NCI-H69 (cell line): ENCODE measurements at regions not wholly inside any gene's neighbourhood (a gene's known extent, or its start where the extent isn't known, plus 50 kb on each side); places are given as distances from the start of the nearest gene placed in this dataset.
"Not testable (repeated sequence)": the region's sequence is repeated elsewhere in the genome, so short reads cannot be mapped to it uniquely, and the experiment has no call there.

Source experiments
- DNase-seq: peaks from one replicate; lab custom pipeline; 2025; lab: John Stamatoyannopoulos, UW

DNA sequence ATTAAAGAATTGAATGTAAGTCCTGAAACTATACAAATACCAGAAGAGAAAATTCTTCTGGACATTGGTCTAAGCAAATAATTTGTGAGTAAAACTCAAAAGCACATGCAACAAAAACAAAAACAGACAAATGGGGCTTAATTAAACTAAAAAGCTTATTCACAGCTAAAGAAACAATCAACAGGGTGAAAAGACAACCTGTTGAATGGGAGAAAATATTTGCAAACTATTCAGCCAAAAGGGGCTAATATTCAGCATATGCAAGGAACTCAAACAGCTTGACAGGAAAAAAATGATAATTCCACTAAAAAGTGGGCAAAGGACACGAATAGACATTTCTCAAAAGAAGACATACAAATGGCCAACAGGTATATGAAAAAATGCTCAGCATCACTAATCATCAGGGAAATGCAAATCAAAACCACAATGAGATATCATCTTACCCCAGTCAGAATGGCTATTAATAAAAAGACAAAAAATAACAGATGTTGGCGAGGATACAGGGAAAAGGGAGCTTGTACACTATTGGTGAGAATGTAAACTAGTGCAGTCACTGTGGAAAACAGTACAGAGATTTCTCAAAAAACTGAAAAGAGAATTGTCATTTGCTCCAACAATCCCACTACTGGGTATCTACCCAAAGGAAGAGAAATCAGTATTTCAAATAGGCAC is 177.5 kb upstream of the RTL1 start:
- DNase-seq: no peak

DNA sequence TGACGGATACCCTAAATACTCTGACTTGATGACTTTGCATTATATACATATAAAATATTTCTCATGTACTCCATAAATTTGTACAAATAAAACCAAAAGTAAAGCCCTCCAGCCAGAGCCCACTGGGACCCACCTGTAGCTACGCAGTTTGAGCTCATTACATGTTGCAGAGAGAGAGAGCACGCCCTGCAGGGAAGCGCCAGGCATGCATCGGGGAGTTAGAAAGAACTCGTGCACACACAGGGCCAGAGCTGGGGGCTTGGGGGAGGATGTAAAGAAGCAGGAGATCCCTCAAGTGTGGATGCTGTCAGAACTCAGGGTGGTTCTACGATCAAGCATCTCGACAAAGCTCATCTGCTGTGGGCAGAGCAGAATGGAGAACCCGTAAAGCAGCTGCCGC is 178.5 kb upstream of the RTL1 start:
- no peak for DNase-seq

DNA sequence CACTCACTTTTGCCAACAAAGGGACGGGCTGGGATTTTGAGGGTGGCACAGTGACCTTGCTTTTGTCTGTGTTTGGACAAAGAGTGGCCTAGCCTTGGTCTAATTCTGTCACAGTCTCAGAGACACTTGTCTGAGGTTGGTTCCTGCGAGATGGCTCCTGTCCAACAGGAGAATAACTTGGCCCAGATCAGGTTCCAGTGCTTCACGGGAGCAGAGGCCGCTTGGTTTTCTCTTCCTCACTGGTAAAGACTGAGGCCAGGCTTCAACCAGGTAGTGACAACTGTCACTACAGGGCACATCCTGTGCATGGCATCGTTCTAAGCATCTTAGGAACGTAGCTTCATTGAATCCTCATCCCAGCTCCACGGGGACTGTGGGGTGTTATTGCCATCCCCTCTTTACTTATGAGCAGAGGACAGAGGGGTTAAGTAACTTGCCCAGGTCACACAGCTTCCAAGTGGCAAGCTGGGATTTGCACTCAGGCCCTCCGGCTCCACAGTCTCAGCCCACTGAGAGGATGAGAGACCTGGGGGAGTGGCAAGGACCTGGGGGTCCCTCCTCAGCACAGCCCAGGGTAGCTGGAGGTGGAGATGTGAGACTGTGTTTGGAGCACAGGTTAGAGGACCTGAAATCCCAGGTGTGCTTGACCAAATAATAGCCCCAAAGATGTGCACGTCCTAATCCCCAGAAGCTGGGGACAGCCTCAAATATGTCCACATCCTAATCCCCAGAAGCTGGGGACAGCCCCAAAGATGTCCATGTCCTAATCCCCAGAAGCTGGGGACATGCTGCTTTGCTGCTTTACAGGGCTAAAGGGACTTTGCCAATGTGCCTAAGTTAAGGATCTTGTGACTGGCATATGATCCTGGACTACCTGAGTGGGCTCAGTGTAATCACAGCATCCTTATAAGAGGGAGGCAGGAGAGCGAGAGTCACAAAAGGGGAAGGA is 179.2 kb upstream of the RTL1 start:
- no peak for DNase-seq

DNA sequence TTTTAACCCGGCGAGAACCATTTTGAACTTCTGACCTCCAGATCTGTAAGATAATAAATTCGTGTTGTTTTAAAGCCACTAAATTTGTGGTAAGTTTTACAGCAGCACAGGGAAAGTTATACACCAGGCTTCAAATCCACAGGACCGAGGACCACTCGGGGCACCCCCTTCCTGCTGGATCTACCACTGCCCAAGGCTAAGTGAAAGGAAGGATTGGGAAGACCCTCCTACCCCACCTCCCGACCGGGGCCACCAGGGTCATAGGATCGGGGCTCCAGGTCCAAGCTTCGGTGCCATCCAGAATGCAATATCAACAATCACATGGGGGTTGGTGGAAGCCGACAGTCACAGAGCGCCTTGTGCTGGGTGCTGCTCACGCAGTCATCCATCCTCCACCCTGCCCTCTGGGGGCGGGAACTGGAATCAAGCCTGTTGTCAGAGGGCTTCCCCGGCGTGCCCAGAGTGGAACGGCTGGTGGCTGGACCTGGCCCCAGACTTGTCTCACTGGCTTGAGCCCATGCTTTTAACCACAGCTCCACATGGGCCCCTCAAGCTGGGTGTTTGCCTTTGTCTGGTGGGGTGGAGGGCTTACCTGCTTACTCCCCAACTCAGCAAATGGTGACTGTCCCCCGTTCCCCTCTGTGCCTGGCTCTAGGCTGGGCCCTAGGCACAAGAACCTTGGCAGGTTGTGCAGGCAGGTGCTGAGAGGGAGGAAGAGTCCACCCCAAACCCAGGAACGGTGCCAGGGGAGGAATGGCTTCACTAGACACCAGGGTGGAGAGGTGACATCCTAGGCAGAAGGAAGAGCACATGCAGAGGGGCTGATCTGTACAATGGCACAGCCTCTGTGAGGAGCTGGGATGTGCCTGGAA is 180.3 kb upstream of the RTL1 start:
- peak; percentile 52 for DNase-seq

DNA sequence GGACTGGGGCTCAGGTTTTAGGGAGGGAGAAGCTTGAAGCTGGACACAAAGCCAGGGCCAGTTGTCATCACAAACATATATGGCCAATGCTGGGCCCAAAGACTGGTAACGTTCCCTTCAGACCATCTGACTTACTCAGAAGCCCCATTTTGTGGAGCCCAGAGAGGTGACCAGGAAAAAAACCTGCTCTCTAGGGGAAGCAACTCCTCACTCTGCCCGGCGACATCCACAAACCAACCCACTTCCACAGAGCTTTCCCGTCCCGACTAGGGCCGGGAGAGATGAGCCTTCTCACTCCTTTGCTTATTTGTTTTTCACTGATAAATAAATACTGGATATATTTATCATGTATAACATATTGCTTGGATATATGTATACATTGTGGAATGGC is 180.9 kb upstream of the RTL1 start:
- no peak for DNase-seq

DNA sequence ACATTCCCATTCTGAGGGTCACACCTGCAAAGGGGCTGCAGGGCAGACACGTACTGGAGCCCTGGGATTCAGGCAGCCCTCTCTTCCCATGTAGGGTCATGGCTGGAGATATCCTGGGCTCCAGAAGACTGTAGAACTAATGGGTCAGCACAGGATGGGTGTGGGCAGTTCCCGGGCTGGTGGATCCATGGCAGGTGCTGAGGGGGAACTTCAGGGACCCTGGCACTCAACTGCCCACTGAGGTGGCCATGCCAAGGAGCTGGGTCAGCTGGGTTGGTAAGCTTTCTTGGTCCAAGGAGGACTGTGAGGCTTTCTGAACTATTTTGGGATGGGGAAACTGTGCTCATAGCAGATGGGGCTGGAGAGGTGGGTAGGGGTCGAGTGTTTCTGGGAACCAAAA is 183.4 kb upstream of the RTL1 start:
- DNase-seq: no peak

DNA sequence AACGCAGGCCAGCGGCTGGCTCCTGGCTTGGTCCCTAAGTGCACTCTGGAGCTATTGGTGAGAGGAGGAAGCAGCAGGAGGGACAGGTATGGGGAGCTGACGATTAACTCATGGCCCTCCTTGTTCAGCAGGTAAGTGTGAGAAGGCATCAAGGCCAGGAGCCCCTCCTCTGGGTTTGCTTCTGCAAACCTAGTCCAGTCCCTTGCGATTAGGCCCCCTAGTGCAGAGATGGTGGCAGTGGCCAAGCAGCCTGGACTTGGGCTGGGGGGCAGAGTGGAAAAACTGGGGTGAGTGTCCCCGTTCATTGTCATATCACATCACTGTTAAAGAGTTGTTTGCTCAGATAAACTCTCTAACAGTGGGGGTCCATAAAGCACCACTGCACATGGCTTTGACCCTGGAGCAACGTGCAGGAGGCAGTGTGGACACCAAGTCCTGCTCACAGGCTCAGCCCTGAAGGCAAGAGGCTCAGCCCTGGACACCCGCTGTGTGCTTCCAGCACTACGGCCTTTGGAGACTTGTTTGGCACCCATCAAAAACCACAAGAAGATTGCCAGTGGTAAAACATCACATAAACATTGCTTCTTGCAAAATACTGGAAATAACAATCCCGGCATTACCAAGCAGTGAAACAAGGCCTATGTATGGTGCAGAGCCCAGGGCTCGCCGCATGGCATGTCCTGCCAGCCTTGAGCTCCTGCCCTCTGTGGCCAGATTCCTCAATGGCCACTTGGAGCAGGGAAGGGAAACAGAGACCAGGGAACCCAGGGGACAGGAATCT is 184.3 kb upstream of the RTL1 start:
- DNase-seq: no peak

DNA sequence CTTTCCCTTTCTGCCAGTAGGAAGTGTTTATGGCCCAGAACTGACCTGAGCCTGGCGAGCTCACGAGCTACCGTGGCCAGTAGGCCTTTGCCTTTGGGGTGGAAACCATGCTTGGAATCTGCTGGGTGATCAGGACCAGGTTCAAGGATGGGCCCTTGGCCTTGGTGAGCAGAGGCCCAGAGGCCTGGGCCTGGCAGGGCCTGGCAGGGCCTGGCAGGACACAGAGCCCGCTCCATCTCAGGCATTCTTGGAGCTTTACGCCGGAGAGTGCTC is 184.8 kb upstream of the RTL1 start:
- no peak for DNase-seq

DNA sequence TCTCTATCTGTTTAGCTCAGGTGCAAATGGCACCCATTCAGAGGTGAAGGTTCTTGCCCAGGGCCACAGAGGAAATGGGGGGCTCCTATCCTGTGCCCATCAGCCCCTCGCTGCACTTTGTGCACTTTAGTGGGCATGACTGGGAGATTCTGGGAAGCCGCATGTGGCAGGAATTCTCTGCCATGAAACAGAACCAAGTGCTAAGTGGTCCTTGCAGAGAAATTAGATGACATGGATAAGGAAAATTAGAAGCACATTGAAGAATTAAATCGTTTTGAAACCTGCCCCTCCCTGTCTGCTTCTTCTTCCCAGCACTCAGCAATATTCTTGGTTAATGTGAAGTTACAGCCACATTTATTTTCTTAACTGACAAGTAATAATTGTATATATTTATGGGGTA is 185.2 kb upstream of the RTL1 start:
- DNase-seq: no peak

DNA sequence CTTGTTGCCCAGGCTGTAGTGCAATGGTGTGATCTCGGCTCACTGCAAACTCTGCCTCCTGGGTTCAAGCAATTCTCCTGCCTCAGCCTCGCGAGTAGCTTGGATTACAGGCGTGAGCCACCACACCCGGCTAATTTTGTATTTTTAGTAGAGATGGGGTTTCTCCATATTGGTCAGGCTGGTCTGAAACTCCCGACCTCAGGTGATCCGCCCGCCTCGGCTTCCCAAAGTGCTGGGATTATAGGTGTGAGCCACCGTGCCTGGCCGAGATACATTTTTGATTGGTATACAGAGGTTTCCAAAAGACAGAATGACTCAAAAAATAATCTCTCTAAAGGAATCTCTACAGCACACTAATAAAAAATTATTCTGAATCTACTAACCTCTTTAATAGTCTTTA is 187.0 kb upstream of the RTL1 start:
- DNase-seq: not testable (repeated sequence)

DNA sequence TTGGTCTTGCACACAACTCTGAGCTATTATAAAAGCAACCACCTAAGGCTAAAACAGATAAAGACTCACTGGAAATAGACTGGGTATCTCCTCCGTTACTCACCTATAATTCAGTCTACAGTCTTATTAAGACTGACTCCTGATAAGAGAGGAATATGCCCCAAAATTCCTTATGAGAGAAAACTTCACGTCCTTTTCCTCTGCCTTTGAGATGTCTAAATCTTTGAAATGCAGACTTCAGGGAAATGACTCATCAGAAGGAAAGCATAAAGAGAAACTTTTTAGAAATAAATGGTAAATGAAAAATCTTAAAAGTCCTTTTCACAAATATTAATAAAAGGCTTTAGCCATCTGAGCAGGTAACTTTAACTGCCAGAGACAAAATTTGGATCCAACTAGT is 187.5 kb upstream of the RTL1 start:
- DNase-seq: no peak

DNA sequence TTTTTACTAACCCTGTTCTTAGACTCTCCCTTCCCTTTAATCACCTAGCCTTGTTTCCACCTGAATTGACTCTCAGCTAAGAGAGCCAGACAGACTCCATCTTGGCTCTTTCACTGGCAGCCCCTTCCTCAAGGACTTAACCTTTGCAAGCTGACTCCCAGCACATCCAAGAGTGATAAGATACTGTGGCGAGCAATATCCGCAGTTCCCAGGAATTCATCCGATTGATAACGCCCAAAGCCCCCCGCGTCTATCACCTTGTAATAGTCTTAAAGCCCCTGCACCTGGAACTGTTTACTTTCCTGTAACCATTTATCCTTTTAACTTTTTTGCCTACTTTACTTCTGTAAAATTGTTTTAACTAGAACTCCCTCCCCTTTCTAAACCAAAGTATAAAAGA is 191.4 kb upstream of the RTL1 start:
- DNase-seq: not testable (repeated sequence)

DNA sequence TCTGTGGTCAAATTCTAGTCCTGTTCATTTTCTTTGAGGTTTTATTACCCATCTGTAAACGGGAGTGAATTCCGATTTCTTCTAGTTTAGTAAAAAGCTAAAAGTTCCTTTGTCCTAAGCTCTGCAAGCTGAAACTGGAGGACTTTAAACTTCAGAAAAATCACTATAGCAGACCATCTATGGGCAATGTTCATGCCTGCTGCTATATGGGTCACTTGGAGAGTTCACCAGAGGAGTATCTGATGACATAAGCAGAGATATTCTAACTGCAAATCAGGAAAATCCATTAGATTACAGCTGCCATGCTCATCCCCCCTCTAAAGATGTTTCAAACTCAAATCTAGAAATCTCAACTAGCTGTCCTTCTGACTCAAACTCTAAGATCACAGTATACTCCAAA is 193.0 kb upstream of the RTL1 start:
- DNase-seq: no peak

DNA sequence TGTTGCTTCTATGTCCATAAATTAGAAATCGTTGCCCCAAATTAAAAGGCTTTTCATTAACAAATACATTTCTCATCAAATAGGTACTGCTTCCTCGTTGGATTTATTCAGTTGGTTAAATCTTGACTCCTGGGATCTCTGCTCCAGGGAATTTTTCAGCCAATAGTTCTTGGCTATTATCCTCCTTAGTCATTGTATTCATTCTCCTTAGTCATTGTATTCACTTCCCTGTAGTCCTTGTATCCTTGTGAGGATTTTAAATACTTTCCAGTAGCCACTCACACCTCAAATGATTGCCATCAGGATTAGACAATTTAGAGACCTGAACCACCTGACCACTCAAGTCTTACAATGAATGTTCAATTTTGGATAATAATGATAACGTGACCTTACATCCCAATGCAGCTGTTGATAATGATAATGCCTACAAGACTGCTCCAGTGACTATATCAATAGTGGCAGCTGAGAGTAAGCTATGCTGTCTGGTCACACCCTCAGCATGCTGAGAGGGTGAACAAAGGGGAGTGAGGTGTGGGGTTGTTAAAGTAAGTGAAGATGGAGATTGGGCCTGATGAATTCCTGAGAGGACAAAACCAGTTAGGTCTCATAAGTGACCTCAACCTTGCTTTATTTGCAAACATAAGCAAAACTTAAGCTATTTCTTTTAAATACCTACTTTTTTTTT is 193.7 kb upstream of the RTL1 start:
- peak; percentile 21 for DNase-seq

DNA sequence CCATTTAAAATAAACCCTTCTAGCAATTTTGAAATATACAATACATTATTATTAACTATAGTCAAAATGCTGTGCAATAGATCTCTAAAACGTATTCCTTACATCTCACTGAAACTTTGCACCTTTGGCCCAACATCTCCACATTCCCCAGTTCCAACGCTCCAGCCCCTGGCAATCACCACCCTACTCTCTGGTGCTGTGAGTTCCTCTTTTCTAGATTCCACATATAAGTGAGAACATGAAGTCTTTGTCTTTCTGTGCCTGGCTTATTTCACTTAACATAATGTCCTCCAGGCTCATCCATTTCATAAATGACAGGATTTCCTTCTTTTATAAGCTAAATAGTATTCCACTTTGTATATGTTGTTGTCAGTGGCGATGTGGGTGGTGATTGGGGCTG is 194.7 kb upstream of the RTL1 start:
- no peak for DNase-seq

DNA sequence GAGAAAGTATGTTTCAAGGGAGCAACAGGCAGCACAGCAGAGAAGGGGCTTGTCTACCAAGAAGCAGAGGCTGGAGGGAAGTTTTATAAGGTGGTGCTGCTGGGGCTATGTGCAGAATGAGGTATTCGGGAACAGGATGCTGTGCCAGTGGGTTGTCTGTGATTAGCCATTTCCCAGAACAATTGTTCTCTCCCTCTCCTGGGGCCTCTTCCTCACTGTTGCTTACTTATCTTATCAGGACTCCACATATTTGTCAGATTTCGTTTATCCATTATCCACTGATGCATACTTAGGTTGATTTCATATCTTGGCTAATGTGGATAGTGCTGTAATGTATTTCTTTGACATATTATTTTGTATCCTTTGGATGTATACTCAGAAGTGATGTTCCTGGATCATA is 195.1 kb upstream of the RTL1 start:
- DNase-seq: no peak

DNA sequence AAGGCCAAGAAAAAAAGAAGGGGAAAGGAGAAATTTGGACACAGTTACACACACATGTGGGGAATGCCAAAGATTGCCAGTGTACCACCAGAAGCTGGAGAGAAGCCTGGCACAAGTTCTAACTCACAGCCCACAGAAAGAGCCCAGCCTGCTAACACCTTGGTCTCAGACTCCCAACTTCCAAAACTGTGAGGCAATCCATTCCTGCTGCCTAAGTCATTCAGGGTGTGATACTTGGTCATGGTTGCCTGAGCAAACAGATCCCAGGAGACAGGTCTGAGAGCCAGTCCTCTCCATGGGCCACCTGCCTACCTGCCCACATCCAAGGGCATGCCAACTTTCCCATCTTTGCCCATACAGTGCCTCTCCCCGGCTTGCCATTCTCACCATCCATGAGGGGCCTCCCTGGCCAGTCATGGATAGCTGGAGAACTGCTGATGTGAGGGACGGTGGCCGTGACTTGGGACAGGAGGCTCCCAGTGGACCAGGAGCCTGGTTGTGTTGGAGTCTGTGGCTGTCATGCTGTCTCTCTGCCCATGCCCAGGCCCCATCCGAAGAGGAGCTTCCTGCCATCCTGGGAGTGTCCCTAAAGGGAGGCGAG is 198.0 kb upstream of the RTL1 start:
- DNase-seq: no peak

DNA sequence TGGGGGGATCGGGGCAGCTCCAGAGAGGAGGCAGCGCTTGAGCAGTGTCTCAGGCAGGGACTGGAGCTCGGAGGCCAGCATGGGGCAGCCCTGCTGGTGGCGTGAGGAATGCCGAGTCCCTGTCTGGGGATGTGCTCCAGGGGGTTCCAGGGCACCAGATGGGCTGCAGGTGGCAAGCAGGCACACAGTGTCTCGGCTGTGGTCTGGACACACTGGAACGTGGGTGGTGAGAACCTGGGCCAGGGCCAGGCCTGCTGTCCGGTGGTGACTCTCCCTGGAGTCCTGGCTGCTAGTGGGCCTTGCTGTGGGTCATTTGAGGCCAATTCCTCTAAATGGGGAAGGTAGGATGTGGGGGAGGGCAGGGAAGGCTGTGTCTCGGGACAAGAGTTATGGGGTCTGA is 199.4 kb upstream of the RTL1 start:
- no peak for DNase-seq

DNA sequence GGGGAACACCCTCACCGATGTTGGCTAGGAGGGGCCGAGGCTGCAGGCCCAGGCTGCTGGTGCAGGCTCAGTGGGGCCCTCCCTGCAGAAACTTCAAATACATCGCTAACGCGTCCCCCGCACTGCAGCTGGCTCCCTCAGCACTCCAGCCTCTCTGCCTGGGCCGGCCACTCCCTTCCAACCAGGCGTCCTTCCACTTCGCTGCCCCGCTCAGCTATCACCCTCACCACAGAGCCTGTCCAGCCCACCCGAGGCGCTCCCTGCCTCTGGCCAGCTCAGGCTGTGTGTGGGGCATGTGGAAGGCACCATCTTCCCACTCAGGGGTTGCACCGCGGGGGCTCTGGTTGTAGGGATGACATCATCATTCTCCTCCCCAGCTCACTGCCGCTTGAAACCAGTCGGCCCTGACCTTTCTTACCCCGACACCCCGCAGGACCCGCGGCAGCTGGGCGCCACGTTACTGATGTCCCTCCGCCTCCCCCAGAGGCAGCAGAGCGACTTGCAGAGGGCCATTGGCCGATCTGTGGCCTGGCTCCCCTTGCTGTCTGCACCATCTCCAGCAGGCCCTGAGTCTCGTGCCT is 199.9 kb upstream of the RTL1 start:
- no peak for DNase-seq

DNA sequence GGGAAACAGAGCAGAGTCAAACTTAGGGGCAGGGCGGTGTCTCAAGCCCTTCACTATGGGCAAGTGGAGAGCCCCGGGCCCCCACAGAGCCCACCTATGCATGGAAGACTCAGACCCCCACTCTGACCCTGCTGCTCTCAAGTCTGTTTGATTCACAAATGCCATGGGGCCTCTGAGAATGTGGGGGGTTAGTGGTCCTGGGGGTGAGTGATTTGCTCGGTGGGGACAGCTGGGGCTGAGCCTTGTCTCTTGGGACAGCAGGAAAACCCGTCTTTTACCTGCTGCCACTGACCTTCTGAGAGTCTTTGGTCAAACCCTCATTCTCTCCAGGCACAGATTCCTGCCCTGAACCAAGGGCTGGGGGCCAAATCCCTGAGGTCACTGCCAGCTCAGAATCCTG is 201.0 kb upstream of the RTL1 start:
- DNase-seq: no peak

DNA sequence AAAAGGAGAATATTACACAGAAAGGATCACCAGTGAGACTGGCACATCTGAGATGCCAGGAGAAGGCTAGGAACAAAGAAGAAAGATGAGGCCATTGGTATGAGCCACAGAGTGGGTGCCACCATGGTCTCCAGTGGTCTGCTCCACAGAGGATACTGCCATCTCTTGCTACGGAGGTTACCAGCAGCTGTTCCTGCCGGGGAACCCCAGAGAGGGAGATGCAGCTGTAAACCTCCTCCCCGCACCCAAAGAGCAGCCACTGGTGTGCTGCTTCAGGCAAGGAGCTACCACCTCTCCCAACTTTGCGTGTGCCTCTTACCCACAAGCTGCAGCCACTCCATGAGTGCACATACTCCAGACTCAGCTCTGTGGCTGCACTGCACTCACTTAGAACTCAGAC is 201.5 kb upstream of the RTL1 start:
- DNase-seq: no peak
